ENCODE measurements at regions not wholly inside any gene's neighbourhood (a gene's known extent, or its start where the extent isn't known, plus 50 kb on each side); places are given as distances from the start of the nearest gene placed in this dataset.

GRCh38 chr6:84500726-84501125, 263.7 kb downstream of the TBX18 start:
- no peak for TF ChIP-seq CTCF (IDR thresholded peaks at IDR 0.05; ENCODE audit: control extremely low read depth in 1 of 3, insufficient read depth in 1 of 3, low read depth in 1 of 3, low read length in 3 of 3)
- TF ChIP-seq RBBP5 (IDR thresholded peaks at IDR 0.05; ENCODE audit: borderline replicate concordance, low read depth, low read length): no peak
- TF ChIP-seq ZNF274 (IDR thresholded peaks at IDR 0.05; ENCODE audit: borderline replicate concordance, extremely low read depth, low read length): no peak
- no peak for TF ChIP-seq SP1 (IDR thresholded peaks at IDR 0.05; ENCODE audit: low read depth, low read length)
- TF ChIP-seq BACH1 (IDR thresholded peaks at IDR 0.05; ENCODE audit: low read length): no peak
- TF ChIP-seq POLR2A (IDR thresholded peaks at IDR 0.05; ENCODE audit: control extremely low read depth in 1 of 2, low read depth in 2 of 2, low read length in 2 of 2): no peak
- no peak for TF ChIP-seq EGR1 (IDR thresholded peaks at IDR 0.05; ENCODE audit: borderline replicate concordance, low read depth, low read length)
- TF ChIP-seq RFX5 (IDR thresholded peaks at IDR 0.05; ENCODE audit: borderline replicate concordance, low read depth, low read length): no peak
- no peak for TF ChIP-seq USF2 (IDR thresholded peaks at IDR 0.05; ENCODE audit: low read length)
- no peak for TF ChIP-seq TCF12 (IDR thresholded peaks at IDR 0.05; ENCODE audit: low read depth, low read length)
- no peak for TF ChIP-seq EP300 (IDR thresholded peaks at IDR 0.05; ENCODE audit: borderline replicate concordance in 1 of 2, low read depth in 2 of 2, low read length in 2 of 2)
- TF ChIP-seq JUND (IDR thresholded peaks at IDR 0.05; ENCODE audit: low read length): no peak
- no peak for TF ChIP-seq TBP (IDR thresholded peaks at IDR 0.05; ENCODE audit: low read depth, low read length)

Measured in H1 (cell line).